ENCODE measurements at regions not wholly inside any gene's neighbourhood (a gene's known extent, or its start where the extent isn't known, plus 50 kb on each side); places are given as distances from the start of the nearest gene placed in this dataset.

- TF ChIP-seq EZH2 (IDR thresholded peaks at IDR 0.05; ENCODE audit: low read length, missing control alignments) (no peak), CTCF (conservative IDR thresholded peaks at IDR 0.05 in 1 of 2, IDR thresholded peaks at IDR 0.05 in 1 of 2; ENCODE audit: low read depth in 1 of 2, low read length in 2 of 2) (no peak)
Observed at GRCh38 chr19:30806311-30806710, 434.1 kb downstream of the ZNF536 start.

Measured in fibroblast of lung (primary cell).